SW 1271 (cell line): ENCODE measurements at regions not wholly inside any gene's neighbourhood (a gene's known extent, or its start where the extent isn't known, plus 50 kb on each side); places are given as distances from the start of the nearest gene placed in this dataset.
"Not testable (repeated sequence)": the region's sequence is repeated elsewhere in the genome, so short reads cannot be mapped to it uniquely, and the experiment has no call there.

Experiments
- DNase-seq, 2 experiments: peaks; one replicate each; lab custom pipeline; 2025; lab: John Stamatoyannopoulos, UW

GRCh38 chr15:96470681-96471310 is 140.3 kb downstream of the NR2F2 start:
- DNase-seq, result no peak

- no peak for DNase-seq
These were observed 142.2 kb downstream of the NR2F2 start for GRCh38 chr15:96472681-96473080.

GRCh38 chr15:96473556-96473955 is 143.1 kb downstream of the NR2F2 start:
- DNase-seq, result no peak

GRCh38 chr15:96474231-96474664 is 143.7 kb downstream of the NR2F2 start:
- no peak for DNase-seq

GRCh38 chr15:96477227-96477626 is 146.7 kb downstream of the NR2F2 start:
- no peak for DNase-seq

- DNase-seq, result not testable (repeated sequence)
These were observed 153.9 kb downstream of the NR2F2 start for GRCh38 chr15:96484412-96484811.

- DNase-seq, result no peak
These were observed 154.3 kb downstream of the NR2F2 start for GRCh38 chr15:96484830-96485229.

GRCh38 chr15:96487245-96487644 is 156.7 kb downstream of the NR2F2 start:
- no peak for DNase-seq

- not testable (repeated sequence) for DNase-seq
These were observed 160.7 kb downstream of the NR2F2 start for GRCh38 chr15:96491066-96491699.

- not testable (repeated sequence) for DNase-seq
These were observed 161.5 kb downstream of the NR2F2 start for GRCh38 chr15:96491700-96492644.

GRCh38 chr15:96494505-96494904 is 164.0 kb downstream of the NR2F2 start:
- DNase-seq, result no peak

- DNase-seq, result no peak
These were observed 164.9 kb downstream of the NR2F2 start for GRCh38 chr15:96495386-96495785.

- no peak for DNase-seq
These were observed 167.5 kb downstream of the NR2F2 start for GRCh38 chr15:96497951-96498350.

- DNase-seq, result no peak
These were observed 170.0 kb downstream of the NR2F2 start for GRCh38 chr15:96500508-96500907.

GRCh38 chr15:96501362-96501761 is 170.9 kb downstream of the NR2F2 start:
- DNase-seq, result no peak

GRCh38 chr15:96502196-96502595 is 171.7 kb downstream of the NR2F2 start:
- no peak for DNase-seq

- DNase-seq, result no peak
These were observed 172.8 kb downstream of the NR2F2 start for GRCh38 chr15:96503276-96503675.

- DNase-seq, result no peak
These were observed 173.9 kb downstream of the NR2F2 start for GRCh38 chr15:96504371-96504770.

GRCh38 chr15:96505014-96505413 is 174.5 kb downstream of the NR2F2 start:
- DNase-seq, result no peak

GRCh38 chr15:96514607-96515285 is 184.2 kb downstream of the NR2F2 start:
- DNase-seq, result no peak

GRCh38 chr15:96515371-96515770 is 184.9 kb downstream of the NR2F2 start:
- no peak for DNase-seq

GRCh38 chr15:96521386-96521785 is 190.9 kb downstream of the NR2F2 start:
- DNase-seq, result no peak
